WTC11 (cell line): ENCODE measurements at regions not wholly inside any gene's neighbourhood (a gene's known extent, or its start where the extent isn't known, plus 50 kb on each side); places are given as distances from the start of the nearest gene placed in this dataset.

Experiments used
- ATAC-seq: fragments of 200-7000 bp; cut with Tn5 transposase; 2 replicates; pipeline ENCODE4 v1.10.0; 2021; ENCODE audit warnings: mild to moderate bottlenecking, moderate library complexity
- CTCF ChIA-PET: fragments of 300-600 bp; sonication (Branson Sonifier 250); formaldehyde crosslinking; loops from one replicate; lab custom pipeline; 2021; ENCODE audit warnings: antibody characterized with exemption; lab: Charles Lee
- POLR2A ChIA-PET: fragments of 350-600 bp; sonication (Branson Sonifier 250); formaldehyde crosslinking; loops from one replicate; lab custom pipeline; 2021; ENCODE audit warnings: antibody characterized with exemption; lab: Charles Lee
- DNase-seq: peaks from one replicate; pipeline ENCODE4 v3.0.0; 2021; ENCODE audit warnings: low spot score
- H3K27ac Mint-ChIP-seq: 2 replicates; pipeline ENCODE4 v1.8.0; 2021; ENCODE audit warnings: mixed read lengths
- H3K27me3 Mint-ChIP-seq: 2 replicates; pipeline ENCODE4 v1.8.0; 2021; ENCODE audit warnings: low read depth, mild to moderate bottlenecking, moderate library complexity, mixed read lengths
- H3K36me3 Mint-ChIP-seq: 2 replicates; pipeline ENCODE4 v1.8.0; 2021; ENCODE audit warnings: mixed read lengths
- H3K4me1 Mint-ChIP-seq: 2 replicates; pipeline ENCODE4 v1.8.0; 2022; ENCODE audit warnings: mixed read lengths
- H3K4me3 Mint-ChIP-seq: 2 replicates; pipeline ENCODE4 v1.8.0; 2021; ENCODE audit warnings: mild to moderate bottlenecking, moderate library complexity, mixed read lengths
- H3K9me3 Mint-ChIP-seq: 2 replicates; pipeline ENCODE4 v1.8.0; 2021; ENCODE audit warnings: mixed read lengths
- CREM ChIP-seq: sonication (generic); formaldehyde crosslinking; IDR thresholded peaks from 2 replicates; pipeline ENCODE4 v1.8.1; 2022; ENCODE audit warnings: mild to moderate bottlenecking, missing genetic modification reagents, moderate library complexity
- ELF4 ChIP-seq: sonication (generic); formaldehyde crosslinking; IDR thresholded peaks from 2 replicates; pipeline ENCODE4 v1.8.1; 2022; ENCODE audit warnings: low read depth, mild to moderate bottlenecking, moderate library complexity, missing genetic modification reagents
- EMX1 ChIP-seq: fragments of 250-450 bp; sonication (Bioruptor Pico); IDR thresholded peaks from 2 replicates; pipeline ENCODE4 v1.8.0; 2021; ENCODE audit warnings: mild to moderate bottlenecking
- ESRRA ChIP-seq: sonication (generic); formaldehyde crosslinking; IDR thresholded peaks from 2 replicates; pipeline ENCODE4 v1.8.1; 2022; ENCODE audit warnings: mild to moderate bottlenecking, missing genetic modification reagents, borderline replicate concordance
- FOXJ3 ChIP-seq: sonication (generic); formaldehyde crosslinking; IDR thresholded peaks from 2 replicates; pipeline ENCODE4 v1.9.0; 2021; ENCODE audit warnings: missing genetic modification reagents, mild to moderate bottlenecking, borderline replicate concordance
- GRHL2 ChIP-seq: fragments of 250-450 bp; sonication (Bioruptor Pico); IDR thresholded peaks from 2 replicates; pipeline ENCODE4 v1.8.0; 2022; ENCODE audit warnings: mild to moderate bottlenecking, moderate library complexity; ENCODE audit not compliant: insufficient replicate concordance, severe bottlenecking
- MXD4 ChIP-seq: fragments of 250-450 bp; sonication (Bioruptor Pico); IDR thresholded peaks from 2 replicates; pipeline ENCODE4 v1.8.0; 2021; ENCODE audit warnings: mild to moderate bottlenecking, moderate library complexity, borderline replicate concordance
- NFE2L1 ChIP-seq: sonication (generic); formaldehyde crosslinking; IDR thresholded peaks from 2 replicates; pipeline ENCODE4 v1.8.1; 2023; ENCODE audit warnings: missing genetic modification reagents
- PRRX2 ChIP-seq: fragments of 250-450 bp; sonication (Bioruptor Pico); IDR thresholded peaks from 2 replicates; pipeline ENCODE4 v1.8.0; 2021; ENCODE audit warnings: mild to moderate bottlenecking
- RELA ChIP-seq: sonication (generic); formaldehyde crosslinking; IDR thresholded peaks from 2 replicates; pipeline ENCODE4 v1.8.1; 2022; ENCODE audit warnings: missing genetic modification reagents, mild to moderate bottlenecking, borderline replicate concordance
- SP1 ChIP-seq: sonication (generic); formaldehyde crosslinking; conservative IDR thresholded peaks from 2 replicates; pipeline ENCODE4 v1.8.1; 2022; ENCODE audit warnings: missing genetic modification reagents
- TF ChIP-seq, protein P1 (sequence below): fragments of 250-450 bp; sonication (Bioruptor Pico); IDR thresholded peaks from 2 replicates; pipeline ENCODE4 v1.9.0; 2021; ENCODE audit warnings: mild to moderate bottlenecking
- TF ChIP-seq, protein P2 (sequence below): sonication (generic); formaldehyde crosslinking; IDR thresholded peaks from 2 replicates; pipeline ENCODE4 v1.8.0; 2022; ENCODE audit warnings: mild to moderate bottlenecking, missing genetic modification reagents
- TF ChIP-seq, protein P3 (sequence below): sonication (generic); formaldehyde crosslinking; IDR thresholded peaks from 2 replicates; pipeline ENCODE4 v1.8.1; 2023; ENCODE audit warnings: mild to moderate bottlenecking, missing genetic modification reagents
- TF ChIP-seq, protein P4 (sequence below): sonication (generic); formaldehyde crosslinking; IDR thresholded peaks from 2 replicates; pipeline ENCODE4 v1.8.0; 2023; ENCODE audit warnings: missing genetic modification reagents, mild to moderate bottlenecking, borderline replicate concordance
- TF ChIP-seq, protein P5 (sequence below): sonication (generic); formaldehyde crosslinking; IDR thresholded peaks from 2 replicates; pipeline ENCODE4 v1.8.1; 2023; ENCODE audit warnings: mild to moderate bottlenecking, missing genetic modification reagents, moderate library complexity

DNA sequence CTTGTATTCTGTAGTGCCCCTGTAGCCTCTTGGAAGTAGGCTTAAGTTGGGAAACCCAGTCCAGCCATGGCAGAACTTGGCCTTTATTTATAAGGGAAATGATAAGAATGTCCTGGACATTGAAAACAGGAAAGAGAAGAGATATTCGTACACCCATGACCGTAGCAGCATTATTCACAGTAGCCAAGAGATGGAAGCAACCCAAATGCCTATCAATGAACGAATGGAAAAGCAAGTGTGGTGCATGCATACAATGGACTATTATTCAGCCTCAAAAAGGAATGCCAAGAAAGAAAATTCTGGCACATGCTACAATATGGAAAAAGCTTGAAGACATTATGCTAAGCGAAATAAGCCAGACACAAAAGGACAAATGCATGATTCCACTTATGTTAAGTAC, 315.3 kb downstream of the CXCL12 start (continued):
- TF ChIP-seq, protein P1, sequence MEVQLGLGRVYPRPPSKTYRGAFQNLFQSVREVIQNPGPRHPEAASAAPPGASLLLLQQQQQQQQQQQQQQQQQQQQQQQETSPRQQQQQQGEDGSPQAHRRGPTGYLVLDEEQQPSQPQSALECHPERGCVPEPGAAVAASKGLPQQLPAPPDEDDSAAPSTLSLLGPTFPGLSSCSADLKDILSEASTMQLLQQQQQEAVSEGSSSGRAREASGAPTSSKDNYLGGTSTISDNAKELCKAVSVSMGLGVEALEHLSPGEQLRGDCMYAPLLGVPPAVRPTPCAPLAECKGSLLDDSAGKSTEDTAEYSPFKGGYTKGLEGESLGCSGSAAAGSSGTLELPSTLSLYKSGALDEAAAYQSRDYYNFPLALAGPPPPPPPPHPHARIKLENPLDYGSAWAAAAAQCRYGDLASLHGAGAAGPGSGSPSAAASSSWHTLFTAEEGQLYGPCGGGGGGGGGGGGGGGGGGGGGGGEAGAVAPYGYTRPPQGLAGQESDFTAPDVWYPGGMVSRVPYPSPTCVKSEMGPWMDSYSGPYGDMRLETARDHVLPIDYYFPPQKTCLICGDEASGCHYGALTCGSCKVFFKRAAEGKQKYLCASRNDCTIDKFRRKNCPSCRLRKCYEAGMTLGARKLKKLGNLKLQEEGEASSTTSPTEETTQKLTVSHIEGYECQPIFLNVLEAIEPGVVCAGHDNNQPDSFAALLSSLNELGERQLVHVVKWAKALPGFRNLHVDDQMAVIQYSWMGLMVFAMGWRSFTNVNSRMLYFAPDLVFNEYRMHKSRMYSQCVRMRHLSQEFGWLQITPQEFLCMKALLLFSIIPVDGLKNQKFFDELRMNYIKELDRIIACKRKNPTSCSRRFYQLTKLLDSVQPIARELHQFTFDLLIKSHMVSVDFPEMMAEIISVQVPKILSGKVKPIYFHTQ (CRISPR knock-in tag), result no peak
- TF ChIP-seq FOXJ3 (CRISPR knock-in tag), result no peak
- TF ChIP-seq RELA (CRISPR knock-in tag), result no peak
- no peak for TF ChIP-seq CREM
- no peak for TF ChIP-seq SP1 (CRISPR knock-in tag)
- TF ChIP-seq, protein P2, sequence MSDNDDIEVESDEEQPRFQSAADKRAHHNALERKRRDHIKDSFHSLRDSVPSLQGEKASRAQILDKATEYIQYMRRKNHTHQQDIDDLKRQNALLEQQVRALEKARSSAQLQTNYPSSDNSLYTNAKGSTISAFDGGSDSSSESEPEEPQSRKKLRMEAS (CRISPR knock-in tag), result no peak
- no peak for TF ChIP-seq PRRX2 (CRISPR knock-in tag)
- TF ChIP-seq, all 79 proteins: peak for 0

DNA sequence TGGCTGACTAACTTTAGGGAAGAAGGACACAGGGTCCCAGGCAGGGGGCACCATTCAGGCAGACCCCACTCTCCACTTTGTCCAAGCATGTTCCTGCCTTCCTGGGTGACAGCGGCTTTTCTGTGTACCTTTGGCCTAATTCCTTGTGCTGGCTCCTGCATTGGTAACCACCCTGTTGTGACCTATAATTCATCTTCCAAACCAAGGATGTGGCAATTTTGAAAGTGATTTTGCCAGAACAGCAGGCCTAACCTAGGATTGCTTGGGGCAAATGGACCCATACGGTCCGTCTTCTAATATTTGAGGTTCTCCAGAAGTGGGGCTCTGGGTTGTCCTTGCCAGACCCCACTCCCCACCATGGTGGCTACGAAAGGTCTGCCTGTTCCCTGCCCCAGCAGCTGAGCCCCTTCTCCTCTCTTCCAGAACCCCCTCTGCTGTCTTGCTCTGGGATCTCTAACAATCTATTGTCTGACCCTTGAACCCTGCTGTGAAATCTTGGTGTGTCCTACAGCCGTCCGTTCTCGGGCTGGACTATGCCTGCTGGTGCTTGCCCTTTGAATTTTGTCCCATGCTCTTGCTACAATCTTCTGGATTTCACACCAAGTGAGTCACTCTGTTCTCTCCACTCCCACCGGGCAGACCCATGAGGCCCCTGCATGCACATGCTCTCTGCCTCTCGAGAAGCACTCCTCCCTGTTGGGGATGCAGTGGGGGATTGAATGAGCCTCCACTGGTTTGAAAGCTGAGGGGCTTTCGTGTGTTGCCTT, 316.0 kb downstream of the CXCL12 start:
- no peak for ATAC-seq
- CTCF ChIA-PET, result no interaction called here

DNA sequence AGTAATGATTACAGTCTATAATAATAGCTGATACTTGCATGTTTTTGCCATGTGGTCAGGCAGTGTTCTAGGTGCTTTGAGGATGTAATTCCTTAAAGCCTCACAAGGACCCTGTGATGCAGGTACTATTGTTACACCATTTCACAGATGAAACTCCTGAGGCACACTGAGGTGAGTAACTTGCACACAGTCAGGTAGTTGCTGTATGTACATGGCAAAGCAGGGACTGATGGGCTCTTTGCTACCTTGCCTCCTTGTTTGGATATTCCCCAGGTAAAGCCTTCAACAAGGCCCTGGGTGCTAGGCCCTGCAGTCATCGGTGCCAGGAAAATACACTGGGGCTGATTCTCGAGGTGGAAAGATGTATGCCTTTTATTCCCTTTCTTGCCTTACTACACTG, 317.5 kb downstream of the CXCL12 start:
- POLR2A ChIA-PET, result no interaction called here
- H3K9me3 Mint-ChIP-seq, result peaks cover 3% of the 10 kb centered on the region; the same call in 1 of the 2 replicates
- TF ChIP-seq MXD4 (CRISPR knock-in tag), result no peak
- CTCF ChIA-PET, result no interaction called here
- H3K36me3 Mint-ChIP-seq, result no peaks in the 10 kb centered on the region
- no peaks in the 10 kb centered on the region; the same call in 1 of the 2 replicates for H3K27me3 Mint-ChIP-seq
- no peak overlapping the region for H3K27ac Mint-ChIP-seq
- no peak for ATAC-seq
- no peak overlapping the region for H3K4me3 Mint-ChIP-seq
- no peaks in the 10 kb centered on the region for H3K4me1 Mint-ChIP-seq
- no peak for DNase-seq

More for the DNA sequence above, 316.0 kb downstream of the CXCL12 start:
- H3K4me1 Mint-ChIP-seq, result no peaks in the 10 kb centered on the region
- H3K36me3 Mint-ChIP-seq, result no peaks in the 10 kb centered on the region
- no peaks in the 10 kb centered on the region for H3K9me3 Mint-ChIP-seq
- POLR2A ChIA-PET, result no interaction called here
- no peak for TF ChIP-seq GRHL2 (CRISPR knock-in tag)
- TF ChIP-seq, protein P2 (CRISPR knock-in tag), result no peak
- TF ChIP-seq EMX1 (CRISPR knock-in tag), result no peak
- no peak for DNase-seq
- no peak overlapping the region for H3K4me3 Mint-ChIP-seq
- H3K27ac Mint-ChIP-seq, result no peak overlapping the region
- no peaks in the 10 kb centered on the region; the same call in 1 of the 2 replicates for H3K27me3 Mint-ChIP-seq

DNA sequence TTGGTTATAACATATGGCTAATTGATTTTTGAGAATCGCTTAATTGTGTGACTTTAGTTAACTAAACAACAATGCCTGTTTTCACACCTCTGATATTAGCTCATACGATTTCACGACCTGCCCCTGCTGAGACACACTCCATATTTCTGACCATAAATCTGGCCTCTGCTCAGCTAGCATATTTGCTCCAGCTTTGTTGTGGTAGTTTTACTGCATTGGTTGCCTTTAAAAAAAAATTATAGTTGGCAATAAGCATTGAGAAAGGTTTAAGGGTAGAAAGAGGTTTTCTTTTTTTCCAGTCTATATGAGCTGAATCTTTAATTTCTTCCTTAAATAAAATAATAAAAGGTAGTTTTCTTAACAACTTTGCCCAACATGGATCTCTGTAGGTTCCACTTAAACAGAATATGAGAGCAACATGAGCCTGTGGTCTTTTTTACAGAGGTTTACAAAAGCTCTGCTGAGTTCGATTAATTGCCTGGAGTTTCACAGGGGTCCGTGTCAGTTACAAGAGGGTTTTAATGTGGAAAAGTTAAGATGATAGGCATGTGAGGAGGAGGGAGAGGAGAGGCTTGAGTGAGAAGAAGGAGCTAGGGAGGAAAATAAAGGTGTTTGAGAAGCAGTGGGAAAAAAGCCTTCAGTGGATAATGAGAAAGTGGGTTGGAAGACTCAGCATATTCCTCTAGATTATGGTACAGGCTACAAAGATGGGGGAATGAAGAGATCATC, 318.2 kb downstream of the CXCL12 start:
- no peaks in the 10 kb centered on the region for H3K36me3 Mint-ChIP-seq
- no peaks in the 10 kb centered on the region for H3K4me1 Mint-ChIP-seq
- H3K4me3 Mint-ChIP-seq, result no peak overlapping the region
- peaks cover 3% of the 10 kb centered on the region; the same call in 1 of the 2 replicates for H3K9me3 Mint-ChIP-seq
- H3K27ac Mint-ChIP-seq, result no peak overlapping the region
- no peaks in the 10 kb centered on the region; the same call in 1 of the 2 replicates for H3K27me3 Mint-ChIP-seq
- ATAC-seq (no peak), DNase-seq (no peak)
- ChIA-PET CTCF (no interaction called here), POLR2A (no interaction called here)
- no peak for TF ChIP-seq EMX1 (CRISPR knock-in tag)
- TF ChIP-seq, protein P3, sequence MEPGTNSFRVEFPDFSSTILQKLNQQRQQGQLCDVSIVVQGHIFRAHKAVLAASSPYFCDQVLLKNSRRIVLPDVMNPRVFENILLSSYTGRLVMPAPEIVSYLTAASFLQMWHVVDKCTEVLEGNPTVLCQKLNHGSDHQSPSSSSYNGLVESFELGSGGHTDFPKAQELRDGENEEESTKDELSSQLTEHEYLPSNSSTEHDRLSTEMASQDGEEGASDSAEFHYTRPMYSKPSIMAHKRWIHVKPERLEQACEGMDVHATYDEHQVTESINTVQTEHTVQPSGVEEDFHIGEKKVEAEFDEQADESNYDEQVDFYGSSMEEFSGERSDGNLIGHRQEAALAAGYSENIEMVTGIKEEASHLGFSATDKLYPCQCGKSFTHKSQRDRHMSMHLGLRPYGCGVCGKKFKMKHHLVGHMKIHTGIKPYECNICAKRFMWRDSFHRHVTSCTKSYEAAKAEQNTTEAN (CRISPR knock-in tag), result no peak
- TF ChIP-seq, protein P4, sequence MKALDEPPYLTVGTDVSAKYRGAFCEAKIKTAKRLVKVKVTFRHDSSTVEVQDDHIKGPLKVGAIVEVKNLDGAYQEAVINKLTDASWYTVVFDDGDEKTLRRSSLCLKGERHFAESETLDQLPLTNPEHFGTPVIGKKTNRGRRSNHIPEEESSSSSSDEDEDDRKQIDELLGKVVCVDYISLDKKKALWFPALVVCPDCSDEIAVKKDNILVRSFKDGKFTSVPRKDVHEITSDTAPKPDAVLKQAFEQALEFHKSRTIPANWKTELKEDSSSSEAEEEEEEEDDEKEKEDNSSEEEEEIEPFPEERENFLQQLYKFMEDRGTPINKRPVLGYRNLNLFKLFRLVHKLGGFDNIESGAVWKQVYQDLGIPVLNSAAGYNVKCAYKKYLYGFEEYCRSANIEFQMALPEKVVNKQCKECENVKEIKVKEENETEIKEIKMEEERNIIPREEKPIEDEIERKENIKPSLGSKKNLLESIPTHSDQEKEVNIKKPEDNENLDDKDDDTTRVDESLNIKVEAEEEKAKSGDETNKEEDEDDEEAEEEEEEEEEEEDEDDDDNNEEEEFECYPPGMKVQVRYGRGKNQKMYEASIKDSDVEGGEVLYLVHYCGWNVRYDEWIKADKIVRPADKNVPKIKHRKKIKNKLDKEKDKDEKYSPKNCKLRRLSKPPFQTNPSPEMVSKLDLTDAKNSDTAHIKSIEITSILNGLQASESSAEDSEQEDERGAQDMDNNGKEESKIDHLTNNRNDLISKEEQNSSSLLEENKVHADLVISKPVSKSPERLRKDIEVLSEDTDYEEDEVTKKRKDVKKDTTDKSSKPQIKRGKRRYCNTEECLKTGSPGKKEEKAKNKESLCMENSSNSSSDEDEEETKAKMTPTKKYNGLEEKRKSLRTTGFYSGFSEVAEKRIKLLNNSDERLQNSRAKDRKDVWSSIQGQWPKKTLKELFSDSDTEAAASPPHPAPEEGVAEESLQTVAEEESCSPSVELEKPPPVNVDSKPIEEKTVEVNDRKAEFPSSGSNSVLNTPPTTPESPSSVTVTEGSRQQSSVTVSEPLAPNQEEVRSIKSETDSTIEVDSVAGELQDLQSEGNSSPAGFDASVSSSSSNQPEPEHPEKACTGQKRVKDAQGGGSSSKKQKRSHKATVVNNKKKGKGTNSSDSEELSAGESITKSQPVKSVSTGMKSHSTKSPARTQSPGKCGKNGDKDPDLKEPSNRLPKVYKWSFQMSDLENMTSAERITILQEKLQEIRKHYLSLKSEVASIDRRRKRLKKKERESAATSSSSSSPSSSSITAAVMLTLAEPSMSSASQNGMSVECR, result no peak
- TF ChIP-seq ESRRA (CRISPR knock-in tag), result no peak
- no peak for TF ChIP-seq NFE2L1 (CRISPR knock-in tag)
- no peak for TF ChIP-seq MXD4 (CRISPR knock-in tag)
- TF ChIP-seq, protein P5, sequence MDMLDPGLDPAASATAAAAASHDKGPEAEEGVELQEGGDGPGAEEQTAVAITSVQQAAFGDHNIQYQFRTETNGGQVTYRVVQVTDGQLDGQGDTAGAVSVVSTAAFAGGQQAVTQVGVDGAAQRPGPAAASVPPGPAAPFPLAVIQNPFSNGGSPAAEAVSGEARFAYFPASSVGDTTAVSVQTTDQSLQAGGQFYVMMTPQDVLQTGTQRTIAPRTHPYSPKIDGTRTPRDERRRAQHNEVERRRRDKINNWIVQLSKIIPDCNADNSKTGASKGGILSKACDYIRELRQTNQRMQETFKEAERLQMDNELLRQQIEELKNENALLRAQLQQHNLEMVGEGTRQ, result no peak
- TF ChIP-seq ELF4 (CRISPR knock-in tag), result no peak
